ENCODE measurements at regions not wholly inside any gene's neighbourhood (a gene's known extent, or its start where the extent isn't known, plus 50 kb on each side); places are given as distances from the start of the nearest gene placed in this dataset.

- DNase-seq: no peak
These were observed 256.5 kb downstream of the SHQ1 start for GRCh38 chr3:72591522-72592421.

GRCh38 chr3:72590732-72591221, 257.5 kb downstream of the SHQ1 start:
- DNase-seq: no peak

GRCh38 chr3:72587282-72587681, 261.0 kb downstream of the SHQ1 start:
- DNase-seq: no peak

GRCh38 chr3:72586694-72587093, 261.6 kb downstream of the SHQ1 start:
- DNase-seq: no peak

- DNase-seq: no peak
These were observed 262.3 kb downstream of the SHQ1 start for GRCh38 chr3:72585966-72586365.

GRCh38 chr3:72584262-72584661, 264.0 kb downstream of the SHQ1 start:
- no peak for DNase-seq

GRCh38 chr3:72582963-72583362, 265.3 kb downstream of the SHQ1 start:
- no peak for DNase-seq

GRCh38 chr3:72582211-72582878, 265.9 kb downstream of the SHQ1 start:
- DNase-seq: no peak

GRCh38 chr3:72580900-72581299, 267.3 kb downstream of the SHQ1 start:
- no peak for DNase-seq

GRCh38 chr3:72580246-72580756, 267.9 kb downstream of the SHQ1 start:
- no peak for DNase-seq

- no peak for DNase-seq
These were observed 268.5 kb downstream of the SHQ1 start for GRCh38 chr3:72579581-72580245.

GRCh38 chr3:72579191-72579580, 269.1 kb downstream of the SHQ1 start:
- no peak for DNase-seq

- no peak for DNase-seq
These were observed 271.1 kb downstream of the SHQ1 start for GRCh38 chr3:72577190-72577589.

- no peak for DNase-seq
These were observed 271.7 kb downstream of the SHQ1 start for GRCh38 chr3:72576563-72576962.

- DNase-seq: no peak
These were observed 274.1 kb downstream of the SHQ1 start for GRCh38 chr3:72574144-72574543.

- DNase-seq: no peak
These were observed 275.2 kb downstream of the SHQ1 start for GRCh38 chr3:72573051-72573450.

GRCh38 chr3:72572489-72573007, 275.7 kb downstream of the SHQ1 start:
- DNase-seq: no peak

GRCh38 chr3:72571638-72572114, 276.6 kb downstream of the SHQ1 start:
- no peak for DNase-seq

- DNase-seq: no peak
These were observed 277.2 kb downstream of the SHQ1 start for GRCh38 chr3:72571052-72571451.

- DNase-seq: no peak
These were observed 278.3 kb downstream of the SHQ1 start for GRCh38 chr3:72569754-72570440.

- no peak for DNase-seq
These were observed 280.2 kb downstream of the SHQ1 start for GRCh38 chr3:72568083-72568482.

- no peak for DNase-seq
These were observed 280.8 kb downstream of the SHQ1 start for GRCh38 chr3:72567474-72567873.

Measured in activated CD4-positive, CD25-positive, alpha-beta regulatory T cell treated with anti-CD3 and anti-CD28 coated beads, Interleukin-2, amount 50 U/mL, for 72 hours (primary cell).